HUES48 (cell line): ENCODE measurements at regions not wholly inside any gene's neighbourhood (a gene's known extent, or its start where the extent isn't known, plus 50 kb on each side); places are given as distances from the start of the nearest gene placed in this dataset.

Experiments used
- H3K27ac ChIP-seq: one replicate; pipeline ENCODE4 v1.7.0; 2013; ENCODE audit warnings: low read depth, low read length, inconsistent platforms
- H3K27me3 ChIP-seq: 2 replicates; pipeline ENCODE4 v1.6.1; 2013; ENCODE audit warnings: mild to moderate bottlenecking, low read length; ENCODE audit not compliant: control insufficient read depth, insufficient read depth
- H3K36me3 ChIP-seq: 2 replicates; pipeline ENCODE4 v1.6.1; 2013; ENCODE audit warnings: low read length; ENCODE audit not compliant: control insufficient read depth, insufficient read depth
- H3K4me1 ChIP-seq: 2 replicates; pipeline ENCODE4 v1.6.1; 2013; ENCODE audit warnings: mild to moderate bottlenecking, low read length; ENCODE audit not compliant: control insufficient read depth, insufficient read depth
- H3K4me3 ChIP-seq: 2 replicates; pipeline ENCODE4 v1.5.1; 2013; ENCODE audit warnings: mild to moderate bottlenecking, low read depth, low read length
- H3K9ac ChIP-seq: 2 replicates; pipeline ENCODE4 v1.6.1; 2013; ENCODE audit warnings: mild to moderate bottlenecking, low read depth, low read length, moderate library complexity
- H3K9me3 ChIP-seq: 2 replicates; pipeline ENCODE4 v1.6.1; 2013; ENCODE audit warnings: low read length; ENCODE audit not compliant: control insufficient read depth, insufficient read depth

DNA sequence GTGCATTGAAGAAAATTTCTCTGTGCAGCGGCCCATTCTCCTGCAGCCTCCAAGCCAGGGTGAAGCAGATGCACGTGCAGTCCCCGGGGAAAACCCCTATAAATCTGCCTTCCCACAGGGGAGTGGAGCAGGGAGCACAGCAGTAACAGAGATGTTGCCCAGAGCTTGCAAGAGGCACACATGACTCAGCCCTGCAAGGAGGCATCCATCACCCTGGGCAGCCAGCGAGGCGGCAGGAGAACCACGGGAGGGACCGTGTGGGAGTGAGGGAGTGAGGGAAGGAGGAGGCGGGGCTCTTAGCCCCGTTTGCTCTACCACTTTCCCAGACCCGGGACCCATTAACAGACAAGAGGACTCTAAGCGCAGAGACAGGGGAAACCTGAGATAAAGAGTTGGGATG lies 96.2 kb upstream of the ARAP3 start:
- Histone ChIP-seq H3K27ac (no peak overlapping the region), H3K4me3 (no peak overlapping the region), H3K9ac (no peak overlapping the region), H3K4me1 (peaks cover under 1% of the 10 kb centered on the region), H3K9me3 (no peaks in the 10 kb centered on the region), H3K36me3 (no peaks in the 10 kb centered on the region), H3K27me3 (no peaks in the 10 kb centered on the region)

DNA sequence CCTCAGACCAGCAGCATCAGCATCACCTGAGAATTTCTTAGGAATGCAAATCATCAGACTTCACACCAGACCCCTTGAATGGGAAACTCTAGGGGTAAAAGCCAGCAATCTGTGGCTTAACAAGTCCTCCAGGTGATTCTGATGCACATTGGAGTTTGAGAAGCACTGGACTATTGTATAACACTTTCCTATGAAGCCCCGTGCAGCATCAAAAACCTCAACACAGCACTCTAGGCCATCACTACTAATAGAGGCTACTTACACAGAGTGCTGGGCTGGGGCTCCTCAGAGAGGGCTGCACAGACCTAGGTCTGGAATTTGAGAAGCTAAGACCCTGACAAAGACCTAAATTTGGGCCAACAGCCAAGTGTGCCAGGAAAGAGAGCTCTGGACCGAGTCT lies 95.7 kb upstream of the ARAP3 start:
- no peaks in the 10 kb centered on the region for H3K36me3 ChIP-seq

DNA sequence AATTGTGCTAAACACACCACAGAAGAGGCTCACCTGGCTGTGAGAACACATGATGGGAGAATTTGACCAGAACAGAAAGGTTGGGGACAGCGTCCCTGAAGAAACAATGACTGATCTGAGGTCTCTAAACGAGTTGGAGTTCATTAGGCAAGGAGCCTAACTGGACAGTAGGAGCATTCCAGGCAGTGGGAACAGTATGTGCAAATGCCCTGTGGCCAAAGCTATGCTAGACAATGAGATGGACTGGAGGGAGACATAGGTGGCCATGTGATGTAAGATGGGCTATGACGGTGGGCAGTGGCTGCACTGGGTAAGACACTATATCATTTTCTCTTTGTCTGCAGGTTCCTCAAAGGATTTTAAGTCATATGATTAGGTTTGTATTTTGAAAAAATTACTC lies 95.1 kb upstream of the ARAP3 start:
- H3K27me3 ChIP-seq, result no peaks in the 10 kb centered on the region
- H3K4me1 ChIP-seq, result no peaks in the 10 kb centered on the region; the same call in 1 of the 2 replicates
- no peaks in the 10 kb centered on the region for H3K36me3 ChIP-seq
- no peak overlapping the region for H3K27ac ChIP-seq
- no peak overlapping the region for H3K4me3 ChIP-seq
- H3K9ac ChIP-seq, result no peak overlapping the region
- no peaks in the 10 kb centered on the region for H3K9me3 ChIP-seq

More for the DNA sequence above, 95.7 kb upstream of the ARAP3 start:
- Histone ChIP-seq H3K9ac (no peak overlapping the region), H3K27ac (no peak overlapping the region), H3K4me3 (no peak overlapping the region), H3K27me3 (no peaks in the 10 kb centered on the region), H3K9me3 (no peaks in the 10 kb centered on the region), H3K4me1 (no peaks in the 10 kb centered on the region; the same call in 1 of the 2 replicates)

DNA sequence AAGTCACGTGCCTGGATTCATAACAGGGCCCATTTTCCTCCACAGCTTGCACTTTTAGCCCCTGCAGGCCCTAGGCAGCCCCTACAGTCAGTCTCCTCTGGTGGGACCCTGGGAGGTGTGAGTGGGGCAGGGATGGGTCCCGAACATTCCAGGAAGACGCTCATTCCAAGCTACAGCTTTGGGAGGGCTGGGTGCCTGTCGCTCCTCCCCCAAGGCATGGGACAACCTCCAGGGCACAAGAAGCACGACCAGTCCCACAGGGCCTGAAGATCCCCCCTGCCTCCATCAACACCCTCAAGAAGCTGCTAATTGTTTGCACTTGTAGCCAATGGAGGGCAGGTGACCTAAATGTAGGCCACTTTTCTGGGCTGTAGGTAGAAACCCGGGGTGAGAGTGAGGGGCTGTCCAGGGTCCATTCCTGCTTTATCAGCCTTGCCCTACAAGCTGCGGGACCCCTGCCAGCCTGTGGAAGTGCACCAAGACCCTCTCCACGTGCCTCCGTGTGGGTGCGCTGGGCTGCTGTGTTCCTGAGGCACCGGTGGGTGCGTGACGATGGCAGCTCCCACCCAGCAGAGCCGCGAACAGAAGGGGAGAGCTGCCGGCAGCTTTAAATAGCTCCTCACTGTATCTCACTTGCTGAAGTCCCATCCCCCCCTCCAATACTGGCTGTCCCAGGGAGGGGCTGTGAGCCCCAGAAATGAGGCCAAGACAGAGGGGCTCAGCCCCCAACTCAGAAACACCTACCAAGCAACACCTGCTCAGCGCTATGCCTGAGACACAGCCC lies 91.9 kb upstream of the ARAP3 start:
- 0 out of 2 replicates have a peak, but pooled peaks cover 6% of the 10 kb centered on the region for H3K27me3 ChIP-seq
- no peaks in the 10 kb centered on the region for H3K9me3 ChIP-seq
- H3K9ac ChIP-seq, result no peak overlapping the region
- H3K4me3 ChIP-seq, result no peak overlapping the region
- H3K27ac ChIP-seq, result no peak overlapping the region
- peaks cover 8% of the 10 kb centered on the region for H3K4me1 ChIP-seq
- no peaks in the 10 kb centered on the region for H3K36me3 ChIP-seq

DNA sequence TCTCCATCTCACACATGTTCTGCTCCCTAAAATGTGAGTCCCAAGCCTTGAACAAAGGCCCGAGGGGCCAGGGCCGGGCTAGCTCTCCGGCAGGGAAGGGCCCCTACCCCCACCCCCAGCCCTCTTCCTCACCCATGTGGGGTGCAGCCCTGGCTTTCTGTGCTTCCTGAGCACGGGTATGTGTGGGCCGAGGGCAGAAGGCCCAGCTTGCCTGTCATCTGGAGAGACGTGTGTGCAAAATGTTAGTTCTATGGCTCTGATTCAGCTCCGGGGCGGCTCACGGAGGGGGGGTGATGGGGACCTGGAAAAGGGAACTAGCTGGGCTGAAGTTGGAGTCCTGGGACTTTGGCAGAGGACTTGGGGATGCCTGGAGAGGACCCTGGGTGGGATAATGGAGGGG lies 90.3 kb upstream of the ARAP3 start:
- H3K4me1 ChIP-seq, result peaks cover 8% of the 10 kb centered on the region
- no peak overlapping the region for H3K9ac ChIP-seq
- H3K9me3 ChIP-seq, result no peaks in the 10 kb centered on the region
- no peaks in the 10 kb centered on the region for H3K36me3 ChIP-seq
- 0 out of 2 replicates have a peak, but pooled peaks cover 7% of the 10 kb centered on the region for H3K27me3 ChIP-seq
- no peak overlapping the region for H3K27ac ChIP-seq
- no peak overlapping the region for H3K4me3 ChIP-seq

DNA sequence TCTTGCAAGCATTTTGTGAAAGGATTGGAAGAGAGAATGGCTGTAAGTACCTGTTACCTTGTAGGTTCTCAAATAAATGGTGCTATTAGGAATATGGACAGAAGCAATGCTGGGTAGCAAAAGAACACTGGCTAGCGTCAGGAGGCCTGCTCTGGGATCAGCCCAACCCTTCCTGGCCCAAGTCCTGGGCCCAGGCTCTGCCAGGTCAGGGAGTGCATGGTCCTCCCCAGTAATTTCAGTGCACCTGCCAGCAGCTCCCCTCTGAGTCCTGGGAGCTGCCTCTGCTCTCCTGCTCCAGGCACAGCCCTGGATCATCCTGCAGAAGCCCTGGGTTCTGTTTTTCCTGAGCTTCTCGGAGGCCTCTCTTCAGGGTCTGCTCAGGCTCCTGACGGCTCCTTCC lies 89.5 kb upstream of the ARAP3 start:
- H3K27me3 ChIP-seq, result 0 out of 2 replicates have a peak, but pooled peaks cover 7% of the 10 kb centered on the region
- no peak overlapping the region for H3K27ac ChIP-seq
- H3K9ac ChIP-seq, result no peak overlapping the region
- no peak overlapping the region for H3K4me3 ChIP-seq
- peaks cover 8% of the 10 kb centered on the region for H3K4me1 ChIP-seq
- H3K9me3 ChIP-seq, result no peaks in the 10 kb centered on the region
- H3K36me3 ChIP-seq, result no peaks in the 10 kb centered on the region

DNA sequence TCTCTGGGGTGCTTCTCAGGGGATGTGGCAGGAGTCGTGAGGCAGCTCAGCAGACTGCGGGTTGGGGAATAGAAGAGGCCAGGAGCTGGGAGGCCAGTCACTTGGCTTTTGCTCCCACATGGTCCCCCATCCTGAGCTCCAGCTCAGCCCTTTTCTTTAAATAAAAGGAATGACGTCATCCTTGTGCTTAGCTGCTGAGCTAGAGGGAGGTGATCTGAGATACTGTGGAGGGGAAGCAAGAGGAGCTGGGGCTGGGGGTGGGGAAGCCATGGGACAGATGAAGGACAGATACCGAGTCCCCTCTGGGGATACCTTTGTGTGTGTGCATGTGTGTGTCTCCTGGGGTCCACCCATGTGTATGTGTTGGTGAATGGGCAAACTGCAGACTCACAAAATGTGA lies 89.0 kb upstream of the ARAP3 start:
- Histone ChIP-seq H3K27ac (no peak overlapping the region), H3K4me3 (no peak overlapping the region), H3K27me3 (0 out of 2 replicates have a peak, but pooled peaks cover 7% of the 10 kb centered on the region), H3K4me1 (peaks cover 8% of the 10 kb centered on the region), H3K9me3 (no peaks in the 10 kb centered on the region), H3K9ac (no peak overlapping the region), H3K36me3 (no peaks in the 10 kb centered on the region)

DNA sequence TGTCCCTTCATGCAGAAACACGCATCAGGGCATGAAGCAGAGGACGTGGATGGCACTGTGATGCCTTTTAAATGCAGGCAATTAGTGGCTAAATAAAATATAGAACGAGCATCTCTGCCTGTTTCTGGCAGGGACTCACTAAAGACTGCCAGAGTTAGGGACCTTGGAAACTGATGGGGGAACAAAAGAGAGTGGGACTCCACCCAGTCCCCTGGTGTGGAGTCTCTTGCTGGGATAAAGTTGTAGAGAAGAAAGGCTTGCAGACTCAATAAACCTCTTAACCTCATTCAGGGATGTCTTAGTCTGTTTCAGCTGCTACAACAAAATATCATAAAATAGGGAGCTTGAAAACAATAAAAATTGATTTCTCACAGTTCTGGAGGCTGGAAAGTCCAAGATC lies 87.6 kb upstream of the ARAP3 start:
- Histone ChIP-seq H3K9ac (no peak overlapping the region), H3K27me3 (0 out of 2 replicates have a peak, but pooled peaks cover 7% of the 10 kb centered on the region), H3K36me3 (no peaks in the 10 kb centered on the region), H3K9me3 (no peaks in the 10 kb centered on the region), H3K4me1 (peaks cover 8% of the 10 kb centered on the region), H3K27ac (no peak overlapping the region), H3K4me3 (no peak overlapping the region)

DNA sequence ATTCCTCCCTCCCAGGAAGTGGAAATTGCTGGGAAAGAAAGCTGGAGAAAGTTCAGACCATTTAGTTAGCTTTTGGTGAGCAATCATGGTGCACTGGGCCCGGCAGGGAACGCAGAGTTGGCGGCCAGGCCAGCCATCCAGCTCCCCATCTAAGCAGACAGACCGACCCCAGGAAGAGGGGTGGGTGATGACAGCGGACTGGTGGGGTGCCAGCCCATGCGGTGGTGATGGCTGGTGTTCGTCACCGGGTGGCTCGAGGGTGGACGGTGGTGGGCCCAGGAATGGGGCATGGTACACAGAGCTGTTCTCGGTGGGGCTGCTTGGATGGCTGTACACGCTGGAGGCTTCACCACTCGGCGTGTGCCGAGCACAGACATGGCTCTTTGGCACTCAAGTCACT lies 85.6 kb upstream of the ARAP3 start:
- Histone ChIP-seq H3K27ac (no peak overlapping the region), H3K4me3 (no peak overlapping the region), H3K4me1 (peaks cover 8% of the 10 kb centered on the region; the same call in 1 of the 2 replicates), H3K9me3 (no peaks in the 10 kb centered on the region), H3K36me3 (no peaks in the 10 kb centered on the region), H3K9ac (no peak overlapping the region), H3K27me3 (0 out of 2 replicates have a peak, but pooled peaks cover 7% of the 10 kb centered on the region)

DNA sequence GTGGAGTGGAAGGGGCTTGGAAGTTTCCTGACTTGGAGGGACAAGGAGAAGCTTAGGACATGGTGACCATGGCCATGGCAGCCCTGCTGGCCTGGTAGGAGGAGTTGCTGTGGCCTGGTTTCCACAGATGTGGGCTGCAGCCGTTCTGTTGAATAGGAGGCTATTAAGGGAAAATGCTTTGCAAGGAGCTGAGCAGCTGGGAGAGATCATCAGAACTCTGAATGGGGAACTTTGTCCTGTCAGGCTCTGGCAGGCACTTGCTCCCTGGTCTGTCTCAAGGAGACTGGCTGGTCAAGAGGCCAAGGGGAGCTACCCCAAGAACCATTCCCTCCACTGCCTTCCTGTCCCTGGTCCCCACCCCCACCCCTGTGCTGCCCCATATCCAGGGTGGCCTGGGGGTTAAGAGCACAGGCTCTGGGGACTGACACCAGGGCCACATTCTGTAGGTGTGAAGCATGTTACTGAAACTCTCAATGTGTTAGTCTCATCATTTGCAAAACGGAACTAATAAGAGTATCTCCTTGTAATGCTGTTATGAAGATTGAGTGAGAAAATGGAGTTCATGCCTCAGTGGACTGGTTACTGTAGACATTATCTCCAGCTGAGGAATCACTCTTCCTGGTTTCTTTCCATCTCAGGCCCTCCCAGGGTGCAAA lies 84.0 kb upstream of the ARAP3 start:
- no peak overlapping the region for H3K4me3 ChIP-seq
- no peaks in the 10 kb centered on the region for H3K9me3 ChIP-seq
- peaks cover 7% of the 10 kb centered on the region; the same call in 1 of the 2 replicates for H3K4me1 ChIP-seq
- H3K36me3 ChIP-seq, result no peaks in the 10 kb centered on the region
- H3K27ac ChIP-seq, result no peak overlapping the region
- H3K27me3 ChIP-seq, result 0 out of 2 replicates have a peak, but pooled peaks cover 7% of the 10 kb centered on the region
- no peak overlapping the region for H3K9ac ChIP-seq

DNA sequence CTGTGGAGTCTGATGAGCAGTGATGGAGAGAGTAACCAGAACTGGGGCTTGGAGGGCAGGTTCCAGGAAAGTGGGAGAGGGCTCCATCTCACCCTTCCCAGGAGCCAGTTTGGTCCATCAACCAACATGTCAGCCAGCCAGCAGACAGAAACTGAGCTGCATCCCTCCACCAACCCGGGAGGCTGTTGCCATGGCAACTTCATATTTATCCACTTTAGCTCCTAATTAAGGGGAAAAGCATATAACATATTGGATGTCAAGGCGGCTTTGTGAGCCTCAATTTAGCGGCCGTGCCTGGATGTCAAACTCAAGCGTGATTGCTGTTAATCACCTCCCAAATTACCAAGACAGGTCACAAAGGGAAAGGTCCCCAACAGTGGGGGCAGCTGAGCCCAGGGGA lies 81.5 kb upstream of the ARAP3 start:
- Histone ChIP-seq H3K9ac (no peak overlapping the region), H3K4me1 (peaks cover 20% of the 10 kb centered on the region), H3K27me3 (peaks cover 4% of the 10 kb centered on the region; the same call in 1 of the 2 replicates)

More for the DNA sequence above, 81.5 kb upstream of the ARAP3 start:
- Histone ChIP-seq H3K4me3 (no peak overlapping the region), H3K9me3 (no peaks in the 10 kb centered on the region), H3K36me3 (no peaks in the 10 kb centered on the region), H3K27ac (no peak overlapping the region)
